GM23248 (cell line): ENCODE measurements at regions not wholly inside any gene's neighbourhood (a gene's known extent, or its start where the extent isn't known, plus 50 kb on each side); places are given as distances from the start of the nearest gene placed in this dataset.
"Not testable (repeated sequence)": the region's sequence is repeated elsewhere in the genome, so short reads cannot be mapped to it uniquely, and the experiment has no call there.

ENCODE experiments used
- EZH2 ChIP-seq: fragments of 200-600 bp; sonication (generic); IDR thresholded peaks from 2 replicates; pipeline ENCODE4 v1.6.1; 2018; ENCODE audit warnings: antibody characterized with exemption, mild to moderate bottlenecking; ENCODE audit not compliant: insufficient read depth, poor library complexity, severe bottlenecking
- EZH2phosphoT487 ChIP-seq: fragments of 200-600 bp; sonication (generic); IDR thresholded peaks from 2 replicates; pipeline ENCODE4 v1.6.1; 2018; ENCODE audit warnings: antibody characterized with exemption, moderate library complexity, mild to moderate bottlenecking, low read depth; ENCODE audit not compliant: insufficient read depth

- TF ChIP-seq EZH2, EZH2phosphoT487: not testable (repeated sequence)
Measured at GRCh38 chr1:146283527-146283880, 54.7 kb upstream of the NOTCH2NLA start.
